AG09319 (cell line): ENCODE measurements at regions not wholly inside any gene's neighbourhood (a gene's known extent, or its start where the extent isn't known, plus 50 kb on each side); places are given as distances from the start of the nearest gene placed in this dataset.

Source experiments
- DNase-seq: peaks from one replicate; pipeline ENCODE4 v3.0.0-alpha.2; 2010; ENCODE audit warnings: low read depth; ENCODE audit errors: extremely low read depth
- CTCF ChIP-seq: IDR thresholded peaks from 2 replicates; pipeline ENCODE4 v1.5.1; 2011; ENCODE audit warnings: low read depth, mild to moderate bottlenecking, inconsistent platforms, low read length, moderate library complexity

GRCh38 chr6:170007468-170008293, 256.3 kb downstream of the ERMARD start:
- TF ChIP-seq CTCF, result no peak

GRCh38 chr6:170006900-170007467, 255.6 kb downstream of the ERMARD start:
- no peak for TF ChIP-seq CTCF
- no peak for DNase-seq

More at GRCh38 chr6:170007468-170008293, 256.3 kb downstream of the ERMARD start:
- DNase-seq, result no peak

- no peak for TF ChIP-seq CTCF
- no peak for DNase-seq
Observed at GRCh38 chr6:170006071-170006899, 254.9 kb downstream of the ERMARD start.

- TF ChIP-seq CTCF, result no peak
- DNase-seq, result no peak
Observed at GRCh38 chr6:170005665-170006064, 254.2 kb downstream of the ERMARD start.

GRCh38 chr6:170004585-170005210, 253.3 kb downstream of the ERMARD start:
- no peak for TF ChIP-seq CTCF
- DNase-seq, result no peak

- DNase-seq, result no peak
- no peak for TF ChIP-seq CTCF
Observed at GRCh38 chr6:170003451-170004160, 252.2 kb downstream of the ERMARD start.
